Neural cell (in vitro differentiated cells): ENCODE measurements at regions not wholly inside any gene's neighbourhood (a gene's known extent, or its start where the extent isn't known, plus 50 kb on each side); places are given as distances from the start of the nearest gene placed in this dataset.

ENCODE experiments used
- EP300 ChIP-seq: fragments of 450-650 bp; conservative IDR thresholded peaks from 2 replicates; pipeline ENCODE4 v1.6.1; 2014; ENCODE audit warnings: antibody characterized with exemption, mild to moderate bottlenecking, moderate library complexity; ENCODE audit not compliant: poor library complexity, severe bottlenecking
- TF ChIP-seq, protein P1 (sequence below): fragments of 450-650 bp; IDR thresholded peaks from 2 replicates; pipeline ENCODE4 v1.5.1; 2014; ENCODE audit warnings: antibody characterized with exemption, mild to moderate bottlenecking, moderate library complexity; ENCODE audit not compliant: poor library complexity, severe bottlenecking
- TF ChIP-seq, protein P2 (sequence below): IDR thresholded peaks from 2 replicates; pipeline ENCODE4 v1.6.1; 2012; ENCODE audit warnings: borderline replicate concordance

DNA sequence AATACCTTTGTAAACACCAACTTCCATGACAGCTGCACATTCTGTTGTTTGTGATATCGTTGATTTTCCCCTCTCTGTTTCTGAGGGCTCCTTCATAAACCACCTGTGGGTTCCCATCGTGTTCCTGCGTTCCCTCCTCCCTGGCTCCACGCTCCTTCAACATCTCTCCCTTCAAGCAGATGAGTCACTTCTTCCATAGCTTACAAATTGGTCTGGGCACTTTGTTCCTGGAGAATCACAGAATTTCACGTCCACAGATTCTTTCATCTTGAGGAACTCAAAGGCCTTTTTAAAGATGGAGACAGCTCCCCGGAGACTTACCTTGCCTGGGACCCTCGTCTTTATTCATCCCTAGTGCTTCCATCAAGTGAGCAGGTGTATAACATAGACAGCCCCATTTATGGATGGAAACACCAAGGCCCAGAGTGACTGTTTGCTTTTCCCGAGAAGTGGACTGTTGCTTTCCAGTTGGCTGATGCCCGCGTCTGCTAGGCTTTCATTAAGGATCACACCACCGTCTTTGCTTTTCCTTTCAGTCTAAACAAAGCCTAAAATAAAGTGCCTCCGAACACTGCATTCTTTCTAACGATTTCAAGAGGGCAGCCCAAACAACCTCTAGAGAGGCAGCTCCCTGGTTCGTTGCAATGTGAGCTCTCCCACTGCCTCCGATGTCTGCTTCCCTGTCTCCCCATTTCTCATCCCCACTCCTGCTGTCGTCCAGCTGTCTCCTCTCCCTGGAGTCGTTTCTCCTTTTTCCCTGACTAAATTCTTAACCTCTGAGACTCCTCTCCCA lies 146.3 kb upstream of the STX18 start:
- TF ChIP-seq, protein P1, sequence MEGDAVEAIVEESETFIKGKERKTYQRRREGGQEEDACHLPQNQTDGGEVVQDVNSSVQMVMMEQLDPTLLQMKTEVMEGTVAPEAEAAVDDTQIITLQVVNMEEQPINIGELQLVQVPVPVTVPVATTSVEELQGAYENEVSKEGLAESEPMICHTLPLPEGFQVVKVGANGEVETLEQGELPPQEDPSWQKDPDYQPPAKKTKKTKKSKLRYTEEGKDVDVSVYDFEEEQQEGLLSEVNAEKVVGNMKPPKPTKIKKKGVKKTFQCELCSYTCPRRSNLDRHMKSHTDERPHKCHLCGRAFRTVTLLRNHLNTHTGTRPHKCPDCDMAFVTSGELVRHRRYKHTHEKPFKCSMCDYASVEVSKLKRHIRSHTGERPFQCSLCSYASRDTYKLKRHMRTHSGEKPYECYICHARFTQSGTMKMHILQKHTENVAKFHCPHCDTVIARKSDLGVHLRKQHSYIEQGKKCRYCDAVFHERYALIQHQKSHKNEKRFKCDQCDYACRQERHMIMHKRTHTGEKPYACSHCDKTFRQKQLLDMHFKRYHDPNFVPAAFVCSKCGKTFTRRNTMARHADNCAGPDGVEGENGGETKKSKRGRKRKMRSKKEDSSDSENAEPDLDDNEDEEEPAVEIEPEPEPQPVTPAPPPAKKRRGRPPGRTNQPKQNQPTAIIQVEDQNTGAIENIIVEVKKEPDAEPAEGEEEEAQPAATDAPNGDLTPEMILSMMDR: no peak
- no peak for TF ChIP-seq EP300
- TF ChIP-seq, protein P2, sequence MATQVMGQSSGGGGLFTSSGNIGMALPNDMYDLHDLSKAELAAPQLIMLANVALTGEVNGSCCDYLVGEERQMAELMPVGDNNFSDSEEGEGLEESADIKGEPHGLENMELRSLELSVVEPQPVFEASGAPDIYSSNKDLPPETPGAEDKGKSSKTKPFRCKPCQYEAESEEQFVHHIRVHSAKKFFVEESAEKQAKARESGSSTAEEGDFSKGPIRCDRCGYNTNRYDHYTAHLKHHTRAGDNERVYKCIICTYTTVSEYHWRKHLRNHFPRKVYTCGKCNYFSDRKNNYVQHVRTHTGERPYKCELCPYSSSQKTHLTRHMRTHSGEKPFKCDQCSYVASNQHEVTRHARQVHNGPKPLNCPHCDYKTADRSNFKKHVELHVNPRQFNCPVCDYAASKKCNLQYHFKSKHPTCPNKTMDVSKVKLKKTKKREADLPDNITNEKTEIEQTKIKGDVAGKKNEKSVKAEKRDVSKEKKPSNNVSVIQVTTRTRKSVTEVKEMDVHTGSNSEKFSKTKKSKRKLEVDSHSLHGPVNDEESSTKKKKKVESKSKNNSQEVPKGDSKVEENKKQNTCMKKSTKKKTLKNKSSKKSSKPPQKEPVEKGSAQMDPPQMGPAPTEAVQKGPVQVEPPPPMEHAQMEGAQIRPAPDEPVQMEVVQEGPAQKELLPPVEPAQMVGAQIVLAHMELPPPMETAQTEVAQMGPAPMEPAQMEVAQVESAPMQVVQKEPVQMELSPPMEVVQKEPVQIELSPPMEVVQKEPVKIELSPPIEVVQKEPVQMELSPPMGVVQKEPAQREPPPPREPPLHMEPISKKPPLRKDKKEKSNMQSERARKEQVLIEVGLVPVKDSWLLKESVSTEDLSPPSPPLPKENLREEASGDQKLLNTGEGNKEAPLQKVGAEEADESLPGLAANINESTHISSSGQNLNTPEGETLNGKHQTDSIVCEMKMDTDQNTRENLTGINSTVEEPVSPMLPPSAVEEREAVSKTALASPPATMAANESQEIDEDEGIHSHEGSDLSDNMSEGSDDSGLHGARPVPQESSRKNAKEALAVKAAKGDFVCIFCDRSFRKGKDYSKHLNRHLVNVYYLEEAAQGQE: no peak
